GM23248 (cell line): ENCODE measurements at regions not wholly inside any gene's neighbourhood (a gene's known extent, or its start where the extent isn't known, plus 50 kb on each side); places are given as distances from the start of the nearest gene placed in this dataset.

Experiments
- EZH2 ChIP-seq: fragments of 200-600 bp; sonication (generic); IDR thresholded peaks from 2 replicates; pipeline ENCODE4 v1.6.1; 2018; ENCODE audit warnings: antibody characterized with exemption, mild to moderate bottlenecking; ENCODE audit not compliant: insufficient read depth, poor library complexity, severe bottlenecking
- EZH2phosphoT487 ChIP-seq: fragments of 200-600 bp; sonication (generic); IDR thresholded peaks from 2 replicates; pipeline ENCODE4 v1.6.1; 2018; ENCODE audit warnings: antibody characterized with exemption, moderate library complexity, mild to moderate bottlenecking, low read depth; ENCODE audit not compliant: insufficient read depth

- no peak for TF ChIP-seq EZH2phosphoT487
- TF ChIP-seq EZH2, result no peak
Observed at GRCh38 chr11:127902382-127902781, 685.0 kb downstream of the ETS1 start.
